PFSK-1 (cell line): ENCODE measurements at regions not wholly inside any gene's neighbourhood (a gene's known extent, or its start where the extent isn't known, plus 50 kb on each side); places are given as distances from the start of the nearest gene placed in this dataset.
A peak's percentile ranks its signal among the peaks of the same experiment; 100 is the strongest.

ENCODE experiments used
- FOXP2 ChIP-seq: optimal IDR thresholded peaks from 2 replicates; pipeline ENCODE3; 2011; ENCODE audit warnings: borderline replicate concordance, control low read depth, inconsistent platforms; ENCODE audit not compliant: insufficient read depth; ENCODE audit errors: extremely low read length, extremely low read depth
- POLR2AphosphoS5 ChIP-seq: IDR thresholded peaks from 2 replicates; pipeline ENCODE4 v1.6.1; 2012; ENCODE audit warnings: low read depth, mild to moderate bottlenecking, control low read depth, low read length, moderate library complexity
- SIN3A ChIP-seq: IDR thresholded peaks from 2 replicates; pipeline ENCODE4 v1.6.1; 2012; ENCODE audit warnings: mild to moderate bottlenecking, low read length, moderate library complexity, borderline replicate concordance; ENCODE audit not compliant: insufficient read depth
- TAF1 ChIP-seq: IDR thresholded peaks from 2 replicates; pipeline ENCODE4 v1.6.1; 2012; ENCODE audit warnings: low read length, control low read depth, borderline replicate concordance; ENCODE audit not compliant: insufficient read depth
- TF ChIP-seq, protein P1 (sequence below), 2 experiments: IDR thresholded peaks; 2 replicates each; pipeline versions ENCODE4 v1.6.1 to v1.8.0; 2011 to 2012; ENCODE audit warnings: low read depth in 2 of 2, low read length in 2 of 2, control low read depth in 1 of 2, inconsistent platforms in 1 of 2, mild to moderate bottlenecking in 1 of 2, moderate library complexity in 1 of 2; ENCODE audit not compliant: insufficient read depth in 1 of 2

DNA sequence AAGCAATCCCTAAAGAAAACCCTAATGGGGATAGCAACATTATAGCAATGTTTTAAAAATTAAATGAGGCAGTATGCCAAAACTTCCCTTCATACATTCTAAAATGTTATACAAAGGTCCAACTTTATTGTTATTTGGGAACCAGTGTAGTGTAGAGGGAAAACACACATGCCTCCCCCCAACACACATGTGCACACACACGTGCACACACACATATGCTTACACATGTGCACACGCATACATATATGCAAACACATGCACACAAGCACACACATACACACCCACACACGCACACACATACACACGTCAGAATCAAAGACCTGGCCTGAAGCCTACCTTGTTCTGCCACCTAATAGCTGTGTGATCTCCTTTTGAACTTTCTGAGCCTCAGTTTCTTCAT lies 83.3 kb downstream of the SCN11A start:
- no peak for TF ChIP-seq SIN3A
- no peak for TF ChIP-seq POLR2AphosphoS5
- TF ChIP-seq FOXP2, result no peak
- TF ChIP-seq, protein P1, sequence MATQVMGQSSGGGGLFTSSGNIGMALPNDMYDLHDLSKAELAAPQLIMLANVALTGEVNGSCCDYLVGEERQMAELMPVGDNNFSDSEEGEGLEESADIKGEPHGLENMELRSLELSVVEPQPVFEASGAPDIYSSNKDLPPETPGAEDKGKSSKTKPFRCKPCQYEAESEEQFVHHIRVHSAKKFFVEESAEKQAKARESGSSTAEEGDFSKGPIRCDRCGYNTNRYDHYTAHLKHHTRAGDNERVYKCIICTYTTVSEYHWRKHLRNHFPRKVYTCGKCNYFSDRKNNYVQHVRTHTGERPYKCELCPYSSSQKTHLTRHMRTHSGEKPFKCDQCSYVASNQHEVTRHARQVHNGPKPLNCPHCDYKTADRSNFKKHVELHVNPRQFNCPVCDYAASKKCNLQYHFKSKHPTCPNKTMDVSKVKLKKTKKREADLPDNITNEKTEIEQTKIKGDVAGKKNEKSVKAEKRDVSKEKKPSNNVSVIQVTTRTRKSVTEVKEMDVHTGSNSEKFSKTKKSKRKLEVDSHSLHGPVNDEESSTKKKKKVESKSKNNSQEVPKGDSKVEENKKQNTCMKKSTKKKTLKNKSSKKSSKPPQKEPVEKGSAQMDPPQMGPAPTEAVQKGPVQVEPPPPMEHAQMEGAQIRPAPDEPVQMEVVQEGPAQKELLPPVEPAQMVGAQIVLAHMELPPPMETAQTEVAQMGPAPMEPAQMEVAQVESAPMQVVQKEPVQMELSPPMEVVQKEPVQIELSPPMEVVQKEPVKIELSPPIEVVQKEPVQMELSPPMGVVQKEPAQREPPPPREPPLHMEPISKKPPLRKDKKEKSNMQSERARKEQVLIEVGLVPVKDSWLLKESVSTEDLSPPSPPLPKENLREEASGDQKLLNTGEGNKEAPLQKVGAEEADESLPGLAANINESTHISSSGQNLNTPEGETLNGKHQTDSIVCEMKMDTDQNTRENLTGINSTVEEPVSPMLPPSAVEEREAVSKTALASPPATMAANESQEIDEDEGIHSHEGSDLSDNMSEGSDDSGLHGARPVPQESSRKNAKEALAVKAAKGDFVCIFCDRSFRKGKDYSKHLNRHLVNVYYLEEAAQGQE (IDR thresholded peaks at IDR 0.05; ENCODE audit: insufficient read depth in 1 of 2, low read depth in 2 of 2, low read length in 2 of 2), result no peak
- TF ChIP-seq TAF1, result no peak

- no peak for TF ChIP-seq TAF1
- TF ChIP-seq, protein P1 (IDR thresholded peaks at IDR 0.05; ENCODE audit: insufficient read depth in 1 of 2, low read depth in 2 of 2, low read length in 2 of 2), result no peak
- no peak for TF ChIP-seq POLR2AphosphoS5
Observed at GRCh38 chr3:38967693-38967989, 84.1 kb downstream of the SCN11A start.

DNA sequence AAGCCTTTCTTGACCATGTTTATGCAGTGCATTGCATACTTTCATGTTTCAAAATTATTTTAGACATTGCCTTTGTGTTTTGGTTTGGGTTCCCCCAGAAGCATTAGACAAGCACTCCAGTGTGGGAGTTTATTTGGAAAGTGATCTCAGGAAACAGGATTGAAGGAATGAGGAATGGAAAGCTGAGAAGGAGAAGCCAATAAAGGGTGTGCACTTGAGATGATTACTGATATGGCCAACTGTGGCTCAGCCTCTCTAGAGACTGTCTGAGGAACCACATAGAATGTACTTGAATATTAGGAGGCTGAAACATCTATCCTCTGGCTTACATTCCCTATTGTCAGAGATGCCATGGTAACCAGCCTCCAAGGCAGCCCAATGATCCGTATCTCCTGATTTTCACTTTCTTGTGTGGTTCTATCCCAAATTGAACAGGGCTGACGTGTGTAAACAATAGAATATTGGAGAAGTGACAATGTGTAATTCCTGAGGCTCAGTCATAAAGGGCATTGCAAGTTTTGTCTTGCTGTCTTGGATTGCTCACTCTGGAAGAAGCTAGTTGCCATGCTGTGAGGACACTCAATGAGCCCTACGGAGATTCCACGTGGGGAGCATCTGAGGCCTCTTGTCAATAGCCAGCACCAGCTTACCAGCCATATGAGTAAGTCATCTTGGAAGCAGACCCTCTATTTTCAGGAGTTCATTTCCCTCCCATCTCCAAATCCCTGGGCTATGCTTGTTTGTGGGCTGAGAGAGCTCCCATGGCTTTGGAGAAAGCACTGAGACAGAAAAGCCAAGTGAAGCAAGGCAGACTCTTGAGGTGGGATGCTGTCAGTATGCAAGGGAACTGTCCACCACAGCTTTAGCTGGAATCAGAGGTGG lies 84.7 kb downstream of the SCN11A start:
- TF ChIP-seq, protein P1 (IDR thresholded peaks at IDR 0.05; ENCODE audit: insufficient read depth in 1 of 2, low read depth in 2 of 2, low read length in 2 of 2), result peak in 1 of 2 experiments; percentile 72; a peak in 1 of 4 replicates
- no peak for TF ChIP-seq POLR2AphosphoS5

DNA sequence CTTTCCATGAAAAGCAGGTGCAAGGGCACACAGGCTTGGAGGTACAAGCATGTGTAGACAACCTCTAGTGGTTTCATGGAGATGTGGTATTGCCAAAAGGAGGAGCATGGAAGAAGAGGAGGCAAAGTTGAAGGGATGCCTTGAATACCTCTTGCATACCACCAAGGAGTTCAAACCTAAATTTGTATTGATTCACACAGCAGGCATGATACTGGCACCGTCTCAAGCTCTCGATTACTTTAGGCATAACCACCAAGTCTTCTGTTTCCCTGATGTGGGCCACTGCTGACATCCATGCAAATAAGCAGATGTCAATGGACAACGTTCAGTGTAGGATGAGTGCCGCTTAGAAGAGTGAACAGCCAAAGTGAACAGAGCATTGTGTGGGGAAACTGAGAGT lies 87.1 kb downstream of the SCN11A start:
- TF ChIP-seq, protein P1 (IDR thresholded peaks at IDR 0.05; ENCODE audit: insufficient read depth in 1 of 2, low read depth in 2 of 2, low read length in 2 of 2), result no peak
- TF ChIP-seq SIN3A (no peak), FOXP2 (no peak), TAF1 (no peak), POLR2AphosphoS5 (no peak)

- TF ChIP-seq POLR2AphosphoS5, result no peak
- no peak for TF ChIP-seq FOXP2
- TF ChIP-seq, protein P1 (IDR thresholded peaks at IDR 0.05; ENCODE audit: insufficient read depth in 1 of 2, low read depth in 2 of 2, low read length in 2 of 2), result no peak
- no peak for TF ChIP-seq SIN3A
- no peak for TF ChIP-seq TAF1
Observed at GRCh38 chr3:38964204-38964603, 87.5 kb downstream of the SCN11A start.
